Smooth muscle cell (in vitro differentiated cells): ENCODE measurements at regions not wholly inside any gene's neighbourhood (a gene's known extent, or its start where the extent isn't known, plus 50 kb on each side); places are given as distances from the start of the nearest gene placed in this dataset.

Experiments used
- DNase-seq: peaks from one replicate; lab custom pipeline; 2025; ENCODE audit not compliant: unreplicated experiment; lab: John Stamatoyannopoulos, UW
- H2AFZ ChIP-seq: fragments of 200-600 bp; sonication (generic); 2 replicates; pipeline ENCODE4 v1.6.0; 2016; ENCODE audit warnings: antibody characterized with exemption, low read depth, mild to moderate bottlenecking
- H3F3A ChIP-seq: fragments of 200-600 bp; sonication (generic); 2 replicates; pipeline ENCODE4 v1.6.0; 2017; ENCODE audit warnings: antibody characterized with exemption, low read depth
- H3K27ac ChIP-seq: fragments of 200-600 bp; sonication (generic); 2 replicates; pipeline ENCODE4 v1.5.1; 2016; ENCODE audit warnings: low read depth, mild to moderate bottlenecking
- H3K27me3 ChIP-seq: fragments of 200-600 bp; sonication (generic); 2 replicates; pipeline ENCODE4 v1.6.1; 2016; ENCODE audit warnings: low read depth, mild to moderate bottlenecking
- H3K36me3 ChIP-seq: fragments of 200-600 bp; sonication (generic); 2 replicates; pipeline ENCODE4 v1.5.1; 2016; ENCODE audit warnings: low read depth
- H3K4me1 ChIP-seq: fragments of 200-600 bp; sonication (generic); 2 replicates; pipeline ENCODE4 v1.5.1; 2016; ENCODE audit warnings: low read depth
- H3K4me2 ChIP-seq: fragments of 200-600 bp; sonication (generic); 2 replicates; pipeline ENCODE4 v1.6.0; 2016; ENCODE audit warnings: mild to moderate bottlenecking
- H3K4me3 ChIP-seq: fragments of 200-600 bp; sonication (generic); 2 replicates; pipeline ENCODE4 v1.5.1; 2016; ENCODE audit warnings: mild to moderate bottlenecking
- H3K79me2 ChIP-seq: fragments of 200-600 bp; sonication (generic); 2 replicates; pipeline ENCODE4 v1.6.0; 2016; ENCODE audit warnings: low read depth, mild to moderate bottlenecking
- H3K9ac ChIP-seq: fragments of 200-600 bp; sonication (generic); 2 replicates; pipeline ENCODE4 v1.6.0; 2016; ENCODE audit warnings: low read depth
- H3K9me3 ChIP-seq: fragments of 200-600 bp; sonication (generic); replicated peaks from 2 replicates; pipeline ENCODE4 v1.5.1; 2016; ENCODE audit warnings: low read depth
- H4K20me1 ChIP-seq: fragments of 200-600 bp; sonication (generic); 2 replicates; pipeline ENCODE4 v1.6.0; 2016; ENCODE audit warnings: low read depth
- WGBS: methylation state at CpG from one replicate; pipeline ENCODE4 v1.1.7; 2016; ENCODE audit warnings: low lambda C conversion rate; 5-methylcytosine and 5-hydroxymethylcytosine counted together
- TF ChIP-seq, protein P1 (sequence below): fragments of 200-600 bp; sonication (generic); IDR thresholded peaks from 2 replicates; pipeline ENCODE4 v1.5.1; 2017; ENCODE audit warnings: borderline replicate concordance, mild to moderate bottlenecking, antibody characterized with exemption; ENCODE audit not compliant: insufficient read depth, poor library complexity, severe bottlenecking

DNA sequence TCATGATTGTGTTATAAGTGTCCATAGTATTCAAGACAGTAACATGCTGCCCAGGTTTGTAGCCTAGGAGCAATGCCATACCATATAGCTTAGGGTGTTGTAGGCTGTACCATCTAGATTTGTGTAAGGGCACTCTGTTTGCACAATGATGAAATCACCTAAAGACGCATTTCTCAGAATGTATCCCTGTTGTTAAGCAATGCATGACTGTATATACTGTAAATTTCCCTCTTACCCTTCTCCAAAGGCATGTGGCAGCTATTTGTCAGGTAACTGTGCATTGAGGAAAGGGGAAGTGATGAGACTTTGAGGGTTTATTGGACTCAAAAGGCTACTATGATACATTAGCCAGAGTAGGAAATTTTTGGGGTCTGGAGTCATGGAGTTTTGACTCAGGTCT, 180.8 kb downstream of the VAPA start:
- no peak overlapping the region for H3K4me3 ChIP-seq
- H3K4me1 ChIP-seq = no peaks in the 10 kb centered on the region
- no peaks in the 10 kb centered on the region for H3K79me2 ChIP-seq
- H3K27ac ChIP-seq = no peak overlapping the region
- TF ChIP-seq, protein P1, sequence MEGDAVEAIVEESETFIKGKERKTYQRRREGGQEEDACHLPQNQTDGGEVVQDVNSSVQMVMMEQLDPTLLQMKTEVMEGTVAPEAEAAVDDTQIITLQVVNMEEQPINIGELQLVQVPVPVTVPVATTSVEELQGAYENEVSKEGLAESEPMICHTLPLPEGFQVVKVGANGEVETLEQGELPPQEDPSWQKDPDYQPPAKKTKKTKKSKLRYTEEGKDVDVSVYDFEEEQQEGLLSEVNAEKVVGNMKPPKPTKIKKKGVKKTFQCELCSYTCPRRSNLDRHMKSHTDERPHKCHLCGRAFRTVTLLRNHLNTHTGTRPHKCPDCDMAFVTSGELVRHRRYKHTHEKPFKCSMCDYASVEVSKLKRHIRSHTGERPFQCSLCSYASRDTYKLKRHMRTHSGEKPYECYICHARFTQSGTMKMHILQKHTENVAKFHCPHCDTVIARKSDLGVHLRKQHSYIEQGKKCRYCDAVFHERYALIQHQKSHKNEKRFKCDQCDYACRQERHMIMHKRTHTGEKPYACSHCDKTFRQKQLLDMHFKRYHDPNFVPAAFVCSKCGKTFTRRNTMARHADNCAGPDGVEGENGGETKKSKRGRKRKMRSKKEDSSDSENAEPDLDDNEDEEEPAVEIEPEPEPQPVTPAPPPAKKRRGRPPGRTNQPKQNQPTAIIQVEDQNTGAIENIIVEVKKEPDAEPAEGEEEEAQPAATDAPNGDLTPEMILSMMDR = no peak
- no peaks in the 10 kb centered on the region for H3K9me3 ChIP-seq
- no peaks in the 10 kb centered on the region for H3K36me3 ChIP-seq
- H2AFZ ChIP-seq = no peak overlapping the region
- H3K9ac ChIP-seq = no peak overlapping the region
- no peaks in the 10 kb centered on the region for H3K27me3 ChIP-seq
- no peak for DNase-seq
- no peaks in the 10 kb centered on the region for H4K20me1 ChIP-seq
- 72% methylated on average over 1 of the region's 1 CpG for WGBS
- no peaks in the 10 kb centered on the region for H3F3A ChIP-seq
- H3K4me2 ChIP-seq = no peak overlapping the region

DNA sequence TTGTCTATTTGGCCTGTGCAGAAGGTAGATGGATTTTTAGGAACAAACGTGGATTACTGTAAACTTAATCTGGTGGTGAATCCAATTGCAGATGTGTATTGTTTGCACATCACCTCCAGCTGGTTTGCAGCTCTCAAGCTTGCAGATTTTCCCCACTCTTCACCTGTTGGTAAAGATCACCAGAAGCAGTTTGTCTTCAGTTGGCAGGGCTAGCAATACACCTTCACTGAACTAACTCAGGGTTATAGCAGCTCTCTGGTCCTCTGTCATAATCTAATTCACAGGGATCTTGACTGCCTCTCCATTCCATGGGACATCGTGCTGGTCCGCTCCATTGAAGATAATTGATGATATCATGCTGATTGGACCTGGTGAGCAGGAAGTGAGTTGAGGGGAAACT, 181.5 kb downstream of the VAPA start:
- Histone ChIP-seq H4K20me1 (no peaks in the 10 kb centered on the region), H2AFZ (no peak overlapping the region), H3K4me3 (no peak overlapping the region), H3K4me1 (no peaks in the 10 kb centered on the region), H3K4me2 (no peak overlapping the region), H3F3A (no peaks in the 10 kb centered on the region), H3K36me3 (no peaks in the 10 kb centered on the region), H3K79me2 (no peaks in the 10 kb centered on the region), H3K9ac (no peak overlapping the region), H3K27ac (no peak overlapping the region), H3K27me3 (no peaks in the 10 kb centered on the region), H3K9me3 (no peaks in the 10 kb centered on the region)
- TF ChIP-seq, protein P1 = no peak
- WGBS = 93% methylated on average over 3 of the region's 3 CpGs
- DNase-seq = no peak

DNA sequence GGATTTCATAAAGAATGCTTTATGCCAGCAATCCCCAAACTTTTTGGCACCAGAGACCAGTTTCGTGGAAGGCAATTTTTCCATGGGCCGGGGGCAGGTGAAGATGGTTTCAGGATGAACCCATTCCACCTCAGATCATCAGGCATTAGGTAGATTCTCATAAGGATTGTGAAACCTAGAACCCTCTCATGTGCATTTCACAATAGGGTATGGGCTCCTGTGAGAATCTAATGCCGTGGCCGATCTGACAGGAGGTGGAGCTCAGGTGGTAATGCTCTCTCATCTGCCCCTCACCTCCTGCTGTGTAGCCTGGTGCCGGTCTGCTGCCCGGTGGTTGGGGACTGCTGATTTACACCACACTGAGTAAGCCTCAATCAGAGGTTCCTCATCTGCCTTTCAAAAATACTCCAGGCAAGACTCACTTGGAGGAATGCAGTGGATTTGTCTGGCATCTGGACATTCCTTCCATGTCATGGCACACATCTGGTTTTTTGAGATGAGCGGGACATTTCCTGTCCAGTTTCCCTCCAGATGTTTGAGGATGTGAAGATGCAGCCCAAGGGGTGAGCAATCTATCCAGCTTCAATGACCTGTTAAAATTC, 185.8 kb downstream of the VAPA start:
- Histone ChIP-seq H3K79me2 (no peaks in the 10 kb centered on the region), H4K20me1 (no peaks in the 10 kb centered on the region), H3K27ac (no peak overlapping the region), H3K4me1 (peaks cover 5% of the 10 kb centered on the region), H2AFZ (no peak overlapping the region), H3K27me3 (no peaks in the 10 kb centered on the region), H3K36me3 (no peaks in the 10 kb centered on the region), H3K9me3 (no peaks in the 10 kb centered on the region), H3F3A (peaks cover 8% of the 10 kb centered on the region), H3K4me3 (no peak overlapping the region), H3K9ac (no peak overlapping the region), H3K4me2 (no peak overlapping the region)
- WGBS = 61% methylated on average over 7 of the region's 7 CpGs
- no peak for DNase-seq
- TF ChIP-seq, protein P1 = no peak

DNA sequence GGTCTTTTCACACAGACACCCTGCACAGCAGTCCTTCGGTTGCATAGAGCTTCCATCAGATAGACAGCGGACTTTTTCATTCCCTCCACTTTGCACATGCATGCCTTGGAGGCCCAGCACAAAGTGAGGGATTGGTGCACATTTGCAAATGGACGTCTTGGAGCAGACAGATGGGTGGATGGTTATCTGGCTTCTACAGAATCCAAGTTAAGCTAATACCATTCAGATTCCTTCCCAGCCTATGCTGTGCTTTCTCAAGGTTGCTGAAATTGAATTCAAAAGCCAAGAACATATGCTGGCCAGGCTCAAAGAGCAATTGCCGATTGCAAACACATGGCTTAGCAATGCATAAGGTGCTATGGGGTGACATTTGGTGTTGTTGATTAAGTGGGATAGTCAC, 186.4 kb downstream of the VAPA start:
- TF ChIP-seq, protein P1 = no peak
- DNase-seq = no peak
- H3K36me3 ChIP-seq = no peaks in the 10 kb centered on the region
- peaks cover 5% of the 10 kb centered on the region for H3K4me1 ChIP-seq
- H3K4me2 ChIP-seq = no peak overlapping the region
- no peak overlapping the region for H3K27ac ChIP-seq
- WGBS = 66% methylated on average over 4 of the region's 4 CpGs
- no peak overlapping the region for H3K9ac ChIP-seq
- H3K79me2 ChIP-seq = no peaks in the 10 kb centered on the region
- no peaks in the 10 kb centered on the region for H3K9me3 ChIP-seq
- no peaks in the 10 kb centered on the region for H4K20me1 ChIP-seq
- no peaks in the 10 kb centered on the region for H3K27me3 ChIP-seq
- H3K4me3 ChIP-seq = no peak overlapping the region
- no peak overlapping the region for H2AFZ ChIP-seq
- H3F3A ChIP-seq = peaks cover 8% of the 10 kb centered on the region
